Epithelial cell of esophagus (primary cell): ENCODE measurements at regions not wholly inside any gene's neighbourhood (a gene's known extent, or its start where the extent isn't known, plus 50 kb on each side); places are given as distances from the start of the nearest gene placed in this dataset.

Experiments used
- DNase-seq: peaks from one replicate; pipeline ENCODE4 v3.0.0; 2010; ENCODE audit warnings: low read depth
- H3K4me3 ChIP-seq: 2 replicates; pipeline ENCODE4 v1.5.1; 2011; ENCODE audit warnings: mild to moderate bottlenecking, low read length, control low read depth
- CTCF ChIP-seq: IDR thresholded peaks from 2 replicates; pipeline ENCODE4 v1.5.1; 2011; ENCODE audit warnings: low read depth, mild to moderate bottlenecking, low read length, control low read depth, inconsistent platforms; ENCODE audit not compliant: insufficient read depth; ENCODE audit errors: missing control alignments

- DNase-seq, result no peak
- no peak overlapping the region for H3K4me3 ChIP-seq
- no peak for TF ChIP-seq CTCF
These were observed 205.6 kb upstream of the CNKSR2 start for GRCh38 chrX:21168401-21169160.

GRCh38 chrX:21171181-21171580, 203.0 kb upstream of the CNKSR2 start:
- H3K4me3 ChIP-seq, result no peak overlapping the region
- TF ChIP-seq CTCF, result no peak
- DNase-seq, result no peak

- DNase-seq, result no peak
- no peak overlapping the region for H3K4me3 ChIP-seq
- no peak for TF ChIP-seq CTCF
These were observed 199.8 kb upstream of the CNKSR2 start for GRCh38 chrX:21174439-21174838.

- no peak overlapping the region for H3K4me3 ChIP-seq
- no peak for TF ChIP-seq CTCF
- DNase-seq, result no peak
These were observed 197.2 kb upstream of the CNKSR2 start for GRCh38 chrX:21176921-21177571.

- no peak for DNase-seq
- TF ChIP-seq CTCF, result no peak
- no peak overlapping the region for H3K4me3 ChIP-seq
These were observed 192.9 kb upstream of the CNKSR2 start for GRCh38 chrX:21181232-21181853.

GRCh38 chrX:21193196-21193595, 181.0 kb upstream of the CNKSR2 start:
- peak; percentile 8 for DNase-seq
- no peak overlapping the region for H3K4me3 ChIP-seq
- no peak for TF ChIP-seq CTCF
